B cell (primary cell): ENCODE measurements at regions not wholly inside any gene's neighbourhood (a gene's known extent, or its start where the extent isn't known, plus 50 kb on each side); places are given as distances from the start of the nearest gene placed in this dataset.

Experiments used
- CTCF ChIP-seq: fragments of 200-600 bp; IDR thresholded peaks from one replicate; pipeline ENCODE4 v1.8.0; 2022; ENCODE audit warnings: antibody characterized with exemption, mild to moderate bottlenecking
- EZH2 ChIP-seq: IDR thresholded peaks from 2 replicates; pipeline ENCODE4 v1.6.1; 2012; ENCODE audit warnings: borderline replicate concordance, low read depth, mild to moderate bottlenecking, moderate library complexity, low read length; ENCODE audit not compliant: insufficient read depth, poor library complexity, severe bottlenecking

DNA sequence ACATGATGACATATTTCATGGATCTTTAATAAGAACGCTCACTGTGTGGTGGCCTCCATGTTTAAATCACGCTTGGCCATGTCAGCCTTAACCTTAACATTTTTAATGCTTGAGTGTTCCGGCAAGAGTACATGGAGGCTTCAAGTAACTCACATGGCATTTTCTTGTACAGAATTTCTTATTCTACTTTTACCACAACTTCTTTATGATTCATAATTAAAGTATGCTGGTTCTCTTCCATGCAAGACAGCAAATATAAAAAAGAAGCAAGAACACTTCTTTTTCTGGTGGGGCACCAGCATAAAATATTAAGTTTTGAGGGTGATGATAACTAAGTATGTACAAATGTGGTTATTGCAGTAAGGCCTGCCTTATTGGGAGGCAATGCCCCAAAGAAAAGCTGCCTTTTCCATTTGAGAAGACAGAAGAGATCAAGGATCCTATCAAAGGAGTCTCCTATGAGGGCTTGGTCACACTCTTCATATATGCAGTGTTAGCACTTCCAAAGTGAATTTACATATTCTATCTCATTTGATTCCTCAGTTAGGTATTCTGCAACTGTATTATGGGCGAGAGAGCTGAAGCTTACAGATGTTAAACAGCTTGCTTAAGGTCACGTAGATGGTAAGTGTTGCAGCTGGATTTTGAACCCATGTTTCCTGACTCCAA is 382.7 kb upstream of the MEF2C start:
- TF ChIP-seq CTCF (no peak), EZH2 (no peak)
